ENCODE measurements at regions not wholly inside any gene's neighbourhood (a gene's known extent, or its start where the extent isn't known, plus 50 kb on each side); places are given as distances from the start of the nearest gene placed in this dataset.
"Not testable (repeated sequence)": the region's sequence is repeated elsewhere in the genome, so short reads cannot be mapped to it uniquely, and the experiment has no call there.

DNA sequence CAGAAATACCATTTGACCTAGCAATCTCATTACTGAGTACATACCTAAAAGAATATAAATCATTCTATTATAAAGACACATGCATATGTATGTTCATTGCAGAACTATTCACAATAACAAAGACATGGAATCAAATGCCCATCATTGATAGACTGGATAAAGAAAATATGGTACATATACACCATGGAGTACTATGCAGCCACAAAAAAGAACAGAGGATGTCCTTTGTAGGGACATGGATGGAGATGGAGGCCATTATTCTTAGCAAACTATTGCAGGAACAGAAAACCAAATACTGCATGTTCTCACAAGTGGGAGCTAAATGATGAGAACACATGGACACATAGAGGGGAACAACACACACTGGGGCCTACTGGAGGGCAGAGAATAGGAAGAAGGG, 124.5 kb upstream of the GOT2 start:
- DNase-seq (ENCODE audit: low spot score): not testable (repeated sequence)

DNA sequence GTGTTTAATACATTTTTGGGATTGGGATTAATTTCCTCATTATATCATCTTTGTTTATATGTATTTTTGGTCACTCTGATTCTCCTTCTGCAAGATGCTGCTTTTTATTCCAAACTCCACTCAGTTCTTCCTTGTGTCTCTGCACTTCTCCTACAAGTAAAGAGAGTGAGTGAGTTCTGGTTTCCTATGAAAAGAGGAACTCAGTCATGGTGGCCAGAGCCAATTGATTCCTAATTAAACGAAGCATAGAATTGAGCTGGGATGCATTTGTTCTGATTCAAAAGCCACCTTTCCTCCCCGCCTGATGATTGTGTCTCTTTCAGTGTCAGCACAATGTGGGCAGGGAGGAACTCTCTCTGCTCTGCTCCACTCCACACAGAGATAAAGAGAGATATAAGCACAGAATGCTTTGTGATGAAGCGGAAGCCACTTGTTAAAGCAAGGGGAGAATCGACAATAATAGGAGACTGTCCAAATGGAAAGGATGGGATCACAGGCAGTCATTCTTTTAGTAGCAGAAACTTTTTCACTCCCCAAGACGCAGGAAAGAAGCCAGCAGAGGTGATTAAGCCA, 121.3 kb upstream of the GOT2 start:
- no peak for DNase-seq (ENCODE audit: low spot score)

GRCh38 chr16:58853854-58854791, 120.0 kb upstream of the GOT2 start:
- DNase-seq (ENCODE audit: low spot score): no peak

- no peak for DNase-seq (ENCODE audit: low spot score)
Measured at GRCh38 chr16:58850678-58851020, 116.5 kb upstream of the GOT2 start.

DNA sequence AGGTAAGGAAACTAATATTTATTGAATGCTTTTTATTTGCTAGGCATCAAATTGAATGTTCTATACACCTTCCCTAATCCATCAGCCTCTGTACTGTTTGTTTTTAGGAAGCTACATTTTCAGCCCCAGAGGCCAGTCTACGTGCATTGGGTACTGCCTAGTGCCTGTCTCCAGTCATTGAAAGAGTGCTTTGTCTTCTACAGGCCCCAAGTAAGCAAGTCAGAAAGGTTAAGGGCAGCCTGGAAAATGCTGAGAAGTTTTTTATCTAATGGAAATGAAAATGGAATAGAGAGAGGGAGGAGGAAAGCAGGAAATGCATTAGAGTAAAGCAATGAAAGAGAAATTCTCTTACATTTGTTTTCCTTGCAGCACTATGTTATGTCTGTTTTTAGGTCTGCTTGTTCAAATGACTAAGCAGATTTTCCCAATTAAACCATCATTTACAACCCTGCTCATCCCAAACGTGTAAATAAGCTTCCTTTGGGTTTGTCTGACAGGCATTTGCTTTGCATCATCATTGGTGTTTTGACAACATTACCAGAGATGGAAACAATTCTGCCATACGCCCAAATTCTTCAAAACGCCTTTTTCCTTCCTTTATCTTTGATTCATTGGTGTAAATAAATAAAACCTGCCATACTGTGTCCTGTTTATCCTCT, 116.0 kb upstream of the GOT2 start:
- DNase-seq (ENCODE audit: low spot score): no peak

GRCh38 chr16:58848662-58849002, 114.5 kb upstream of the GOT2 start:
- DNase-seq (ENCODE audit: low spot score): no peak

DNA sequence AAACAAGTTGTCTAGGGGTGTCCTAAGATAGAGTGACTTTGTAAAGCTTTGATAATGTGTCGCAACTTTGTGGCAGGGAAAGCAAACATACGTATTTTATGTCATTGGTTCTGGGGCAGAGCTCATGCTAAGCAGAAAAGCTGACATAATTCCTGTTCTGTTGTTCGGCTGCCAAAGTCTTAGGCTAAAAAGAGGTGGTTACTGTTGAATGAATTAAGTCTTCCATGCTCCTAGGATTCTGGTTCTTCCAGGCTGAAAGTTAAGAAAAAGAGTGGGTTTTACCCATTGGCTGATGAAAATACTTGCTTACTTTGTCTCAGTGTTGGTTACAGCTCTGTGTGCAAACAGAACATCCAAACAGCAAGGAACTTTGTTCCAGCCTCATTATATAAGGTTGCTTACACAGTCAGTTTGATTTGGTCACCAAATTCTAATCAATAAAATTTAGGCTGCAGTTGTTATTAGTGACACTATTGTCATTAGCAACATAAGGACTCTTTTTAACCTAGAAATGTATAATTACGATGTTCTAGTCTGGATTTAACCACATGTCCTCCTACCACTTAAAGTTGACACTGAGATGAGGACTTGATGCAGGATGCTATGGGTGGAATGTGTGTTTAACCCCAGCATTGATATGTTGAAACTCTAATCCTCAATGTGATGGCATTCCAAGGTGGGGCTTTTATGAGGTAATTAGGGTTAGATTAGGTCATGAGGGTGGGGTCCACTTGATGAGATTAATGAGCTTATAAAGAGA, 114.0 kb upstream of the GOT2 start:
- DNase-seq (ENCODE audit: low spot score): no peak

DNA sequence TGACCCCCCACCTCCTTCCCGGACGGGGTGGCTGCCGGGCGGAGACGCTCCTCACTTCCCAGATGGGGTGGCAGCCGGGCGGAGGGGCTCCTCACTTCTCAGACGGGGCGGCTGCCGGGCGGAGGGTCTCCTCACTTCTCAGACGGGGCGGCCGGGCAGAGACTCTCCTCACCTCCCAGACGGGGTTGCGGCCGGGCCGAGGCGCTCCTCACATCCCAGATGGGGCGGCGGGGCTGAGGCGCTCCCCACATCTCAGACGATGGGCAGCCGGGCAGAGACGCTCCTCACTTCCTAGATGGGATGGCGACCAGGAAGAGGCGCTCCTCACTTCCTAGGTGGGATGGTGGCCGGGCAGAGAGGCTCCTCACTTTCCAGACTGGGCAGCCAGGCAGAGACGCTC, 112.1 kb upstream of the GOT2 start:
- DNase-seq (ENCODE audit: low spot score): not testable (repeated sequence)

DNA sequence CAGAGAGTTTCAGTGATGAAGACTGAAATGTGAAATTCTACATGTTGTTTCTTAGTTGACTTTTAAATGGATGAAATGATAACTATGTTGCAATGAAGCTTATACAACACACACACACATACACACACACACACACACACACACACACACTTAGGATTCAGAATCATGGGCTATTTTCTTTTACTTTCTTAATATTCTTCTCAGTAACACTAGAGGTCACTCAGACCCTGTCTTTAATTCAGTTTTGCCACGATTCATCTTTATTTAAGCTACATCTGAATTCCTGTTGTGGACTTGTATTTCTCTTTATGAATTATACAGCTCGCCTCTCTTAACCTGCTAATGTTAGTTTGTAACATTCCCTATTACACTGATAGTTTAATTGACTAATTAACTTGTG, 109.6 kb upstream of the GOT2 start:
- peak; percentile 49 for DNase-seq (ENCODE audit: low spot score)

DNA sequence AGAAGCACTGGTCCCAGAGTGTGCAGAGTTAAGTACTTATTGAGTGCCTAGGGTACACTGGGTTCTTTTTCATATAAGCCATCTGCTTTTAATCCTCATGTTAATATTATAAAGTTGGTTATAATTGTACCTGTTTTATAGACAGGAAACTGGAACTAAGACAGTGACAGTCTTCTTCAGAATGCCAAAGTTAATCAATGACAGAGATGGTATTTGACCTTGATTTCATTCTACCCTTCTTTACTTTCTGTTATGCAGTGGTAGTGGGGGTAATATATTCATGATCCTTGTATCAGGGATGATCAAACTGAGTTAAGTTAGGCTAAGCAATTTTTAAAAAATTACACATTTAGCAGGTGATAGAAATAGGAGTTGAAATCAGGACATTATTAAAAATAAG, 108.6 kb upstream of the GOT2 start:
- DNase-seq (ENCODE audit: low spot score): no peak

GRCh38 chr16:58842156-58842555, 108.0 kb upstream of the GOT2 start:
- DNase-seq (ENCODE audit: low spot score): no peak

GRCh38 chr16:58837950-58838349, 103.8 kb upstream of the GOT2 start:
- DNase-seq (ENCODE audit: low spot score): no peak

- no peak for DNase-seq (ENCODE audit: low spot score)
Measured at GRCh38 chr16:58836427-58836826, 102.3 kb upstream of the GOT2 start.

DNA sequence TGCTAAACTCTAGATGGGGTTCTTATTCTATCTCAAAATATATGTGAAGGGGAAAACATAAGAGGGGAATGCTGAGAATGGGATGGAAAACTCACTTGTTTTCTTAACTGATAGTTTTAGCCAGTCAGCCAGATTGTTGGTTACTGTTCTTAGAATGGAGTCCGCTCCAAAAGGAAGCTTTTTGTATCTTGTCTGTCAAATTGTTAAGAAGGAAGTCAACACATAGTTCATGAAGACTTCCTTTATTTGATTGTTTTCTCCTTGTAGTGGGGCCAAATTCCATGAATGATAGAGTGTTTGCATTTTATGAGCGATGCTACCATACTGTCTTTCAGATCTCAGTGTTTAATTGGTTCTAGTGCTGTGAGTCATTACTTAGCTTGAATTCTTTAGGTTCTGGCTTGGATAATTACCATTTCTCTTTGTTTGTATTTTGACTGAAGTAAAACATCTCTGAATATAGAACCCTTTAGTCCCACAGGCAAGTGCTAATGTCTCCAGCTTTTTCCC, 98.3 kb upstream of the GOT2 start:
- DNase-seq (ENCODE audit: low spot score): no peak

- no peak for DNase-seq (ENCODE audit: low spot score)
Measured at GRCh38 chr16:58831386-58831785, 97.3 kb upstream of the GOT2 start.

DNA sequence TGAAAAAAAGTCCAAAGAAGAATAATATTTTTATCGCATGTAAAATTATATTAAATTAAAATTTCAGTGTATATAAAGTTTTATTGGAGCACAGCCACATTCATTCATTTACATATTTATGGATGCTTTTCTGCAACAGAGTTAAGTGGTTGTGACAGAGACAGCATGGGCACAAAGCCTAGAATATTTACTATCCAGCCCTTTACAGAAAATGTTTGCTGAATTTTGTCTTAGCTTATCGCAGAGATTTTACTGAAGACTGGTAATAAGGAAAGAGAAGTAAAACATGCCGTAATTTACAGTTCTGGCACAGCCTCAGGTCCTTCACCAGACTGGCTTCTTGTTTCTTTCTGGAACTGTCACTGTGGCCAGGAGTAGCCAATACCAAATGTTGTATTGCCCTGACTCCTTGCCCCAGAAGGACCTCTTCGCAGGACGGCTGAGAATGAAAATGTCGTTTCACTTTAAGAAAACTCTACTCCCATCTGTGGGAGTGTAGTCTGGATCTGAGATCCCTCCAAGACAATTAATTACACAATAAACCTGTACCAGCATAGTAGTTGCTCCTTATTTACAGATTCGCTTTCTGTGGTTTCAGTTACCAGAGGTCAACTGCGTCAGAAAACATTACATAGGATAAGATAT, 94.9 kb upstream of the GOT2 start:
- DNase-seq (ENCODE audit: low spot score): no peak

DNA sequence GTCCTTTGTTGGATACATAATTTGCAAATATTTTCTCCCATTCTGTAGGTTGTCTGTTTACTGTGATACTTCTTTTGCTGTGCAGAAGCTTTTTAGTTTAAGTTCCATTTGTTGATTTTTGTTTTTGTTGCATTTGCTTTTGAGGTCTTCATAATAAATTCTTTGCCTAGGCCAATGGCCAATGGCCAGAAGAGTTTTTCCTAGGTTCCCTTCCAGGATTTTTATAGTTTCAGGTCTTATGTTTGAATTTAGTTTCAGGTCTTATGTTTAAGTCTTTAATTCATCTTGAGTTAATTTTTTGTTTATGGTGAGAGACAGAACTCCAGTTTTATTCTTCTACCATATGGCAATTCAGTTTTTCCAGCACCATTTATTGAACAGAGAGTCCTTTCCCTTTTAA, 90.1 kb upstream of the GOT2 start:
- no peak for DNase-seq (ENCODE audit: low spot score)

DNA sequence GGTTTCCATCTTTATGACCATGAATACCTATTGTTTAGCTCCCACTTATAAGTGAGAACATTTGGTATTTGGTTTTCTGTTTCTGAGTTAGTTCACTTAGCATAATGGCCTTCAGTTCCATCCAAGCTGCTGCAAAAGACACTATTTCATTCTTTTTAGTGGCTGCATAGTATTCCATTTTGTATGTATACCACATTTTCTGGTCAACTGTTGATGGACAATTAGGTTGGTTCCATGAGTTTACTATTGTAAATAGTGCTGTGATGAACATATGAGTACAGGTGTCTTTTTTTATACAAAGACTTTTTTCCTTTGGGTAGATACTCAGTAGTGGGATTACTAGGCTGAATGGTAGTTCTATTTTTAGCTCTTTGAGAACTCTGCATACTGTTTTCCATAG, 87.8 kb upstream of the GOT2 start:
- no peak for DNase-seq (ENCODE audit: low spot score)

GRCh38 chr16:58820411-58820810, 86.3 kb upstream of the GOT2 start:
- no peak for DNase-seq (ENCODE audit: low spot score)

GRCh38 chr16:58815181-58815888, 81.2 kb upstream of the GOT2 start:
- no peak for DNase-seq (ENCODE audit: low spot score)

DNA sequence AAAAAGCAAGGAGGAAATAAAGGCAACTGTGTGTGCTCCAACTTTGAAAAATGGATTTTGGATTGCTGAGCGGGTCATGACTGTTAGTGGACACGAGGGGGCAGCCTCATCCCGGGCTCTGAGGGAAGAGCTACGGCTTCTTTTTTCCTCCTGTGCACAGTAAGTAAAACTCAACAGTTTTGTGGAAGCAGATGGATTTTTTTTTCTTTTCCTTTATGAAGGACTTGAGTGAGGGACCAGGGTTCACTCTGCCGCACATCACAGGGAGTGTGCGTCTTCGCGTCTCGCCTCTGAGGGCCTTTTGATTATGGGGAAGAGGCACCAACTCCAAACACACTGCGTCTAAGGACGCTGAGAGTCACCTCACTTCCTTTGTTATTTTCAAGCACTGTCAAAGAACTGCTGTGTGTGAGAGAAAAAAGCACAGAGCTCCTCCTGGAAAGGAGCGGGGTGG, 80.3 kb upstream of the GOT2 start:
- DNase-seq (ENCODE audit: low spot score): peak; percentile 51

All from NAMALWA (cell line).